GM21447 (cell line): ENCODE measurements at regions not wholly inside any gene's neighbourhood (a gene's known extent, or its start where the extent isn't known, plus 50 kb on each side); places are given as distances from the start of the nearest gene placed in this dataset.
"Not testable (repeated sequence)": the region's sequence is repeated elsewhere in the genome, so short reads cannot be mapped to it uniquely, and the experiment has no call there.

Experiments used
- ATAC-seq: cut with Tn5 transposase; IDR thresholded peaks from one replicate; pipeline ENCODE4 v1.9.1; 2021; ENCODE audit not compliant: unreplicated experiment

- ATAC-seq = no peak
Measured at GRCh38 chr5:174532455-174533453, 191.6 kb upstream of the MSX2 start.

DNA sequence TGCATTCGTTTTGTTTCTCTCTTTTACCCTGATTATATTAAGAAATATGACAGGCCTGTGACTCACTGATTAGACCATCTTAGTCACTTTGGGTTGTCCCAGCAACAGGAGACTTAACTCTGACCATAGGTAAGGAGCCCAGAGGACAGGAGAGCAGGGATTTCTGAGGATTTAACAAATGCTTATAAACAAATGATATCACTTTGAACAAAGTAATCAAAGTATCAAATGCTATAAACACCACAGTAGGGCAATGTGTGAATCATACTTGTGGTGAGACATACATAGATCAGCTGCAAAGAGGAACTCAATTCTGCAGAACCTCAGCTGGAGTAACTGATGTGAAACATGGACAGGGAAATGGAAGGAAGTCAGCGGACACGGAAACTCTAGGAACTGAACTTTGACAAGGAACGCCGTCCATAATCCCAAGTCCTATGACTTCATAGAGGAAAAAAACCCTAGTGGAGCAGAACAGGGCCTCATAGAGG, 190.6 kb upstream of the MSX2 start:
- ATAC-seq = no peak

DNA sequence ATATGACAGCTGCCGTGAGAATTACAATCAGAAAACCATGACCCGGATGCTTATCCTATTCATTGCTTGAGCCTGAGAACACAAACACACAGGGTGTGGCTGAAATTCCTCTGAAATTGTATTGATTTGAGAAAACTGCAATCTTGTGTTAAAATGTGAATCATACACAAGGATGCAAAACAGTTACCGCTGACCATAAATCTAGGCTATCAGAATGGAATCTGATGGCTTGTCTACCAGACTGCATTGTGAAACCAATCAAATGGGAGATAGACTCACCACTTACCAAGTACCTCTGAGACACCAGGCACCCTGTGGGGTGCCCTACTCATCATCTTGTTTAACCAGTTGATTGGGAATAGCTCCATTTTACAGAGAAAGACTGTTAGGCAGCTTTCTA, 188.7 kb upstream of the MSX2 start:
- no peak for ATAC-seq

DNA sequence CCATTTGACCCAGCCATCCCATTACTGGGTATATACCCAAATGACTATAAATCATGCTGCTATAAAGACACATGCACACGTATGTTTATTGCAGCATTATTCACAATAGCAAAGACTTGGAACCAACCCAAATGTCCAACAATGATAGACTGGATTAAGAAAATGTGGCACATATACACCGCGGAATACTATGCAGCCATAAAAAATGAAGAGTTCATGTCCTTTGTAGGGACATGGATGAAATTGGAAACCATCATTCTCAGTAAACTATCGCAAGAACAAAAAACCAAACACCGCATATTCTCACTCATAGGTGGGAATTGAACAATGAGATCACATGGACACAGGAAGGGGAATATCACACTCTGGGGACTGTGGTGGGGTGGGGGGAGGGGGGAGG, 184.6 kb upstream of the MSX2 start:
- not testable (repeated sequence) for ATAC-seq

- ATAC-seq = no peak
Measured at GRCh38 chr5:174542037-174542436, 182.3 kb upstream of the MSX2 start.

- ATAC-seq = no peak
Measured at GRCh38 chr5:174542471-174542870, 181.9 kb upstream of the MSX2 start.

GRCh38 chr5:174545926-174546325, 178.5 kb upstream of the MSX2 start:
- ATAC-seq = no peak

DNA sequence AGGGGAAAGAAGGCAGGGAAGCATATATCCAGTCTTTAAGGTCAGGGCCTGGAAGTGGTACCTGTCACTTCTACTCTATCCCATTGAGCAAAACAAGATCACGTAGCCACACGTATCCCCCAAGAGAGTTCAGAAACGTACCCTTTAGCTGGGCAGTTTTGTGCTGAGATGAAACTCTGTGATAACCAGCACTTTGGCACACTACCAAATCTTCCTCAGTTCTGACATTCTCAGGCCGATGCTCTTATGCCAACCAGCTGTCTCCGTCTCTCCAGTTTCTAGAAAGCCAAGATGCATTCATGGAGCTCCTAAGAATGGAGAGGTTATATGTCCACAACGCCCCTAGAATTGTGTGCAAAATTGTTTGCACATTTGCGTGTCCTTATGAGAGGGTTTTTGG, 176.6 kb upstream of the MSX2 start:
- no peak for ATAC-seq

DNA sequence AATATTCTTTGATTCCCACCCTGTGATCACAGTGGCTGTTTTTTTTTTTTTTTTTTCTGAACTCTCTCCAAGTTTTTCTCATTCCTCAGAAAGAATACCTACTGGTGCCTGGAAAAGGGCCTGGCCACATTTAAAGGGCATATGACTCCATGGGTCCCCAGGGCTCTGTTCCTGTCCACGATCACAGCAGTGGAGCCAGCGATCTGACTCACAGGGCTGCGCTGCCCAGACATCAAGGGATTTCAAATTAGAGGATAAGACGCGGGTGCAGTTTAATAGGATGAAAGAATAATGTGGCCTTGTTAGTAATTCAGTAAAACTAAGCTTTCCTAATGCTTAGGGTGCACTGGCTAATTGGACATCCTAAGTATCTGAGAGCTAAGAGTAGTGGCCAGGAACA, 175.1 kb upstream of the MSX2 start:
- ATAC-seq = no peak

DNA sequence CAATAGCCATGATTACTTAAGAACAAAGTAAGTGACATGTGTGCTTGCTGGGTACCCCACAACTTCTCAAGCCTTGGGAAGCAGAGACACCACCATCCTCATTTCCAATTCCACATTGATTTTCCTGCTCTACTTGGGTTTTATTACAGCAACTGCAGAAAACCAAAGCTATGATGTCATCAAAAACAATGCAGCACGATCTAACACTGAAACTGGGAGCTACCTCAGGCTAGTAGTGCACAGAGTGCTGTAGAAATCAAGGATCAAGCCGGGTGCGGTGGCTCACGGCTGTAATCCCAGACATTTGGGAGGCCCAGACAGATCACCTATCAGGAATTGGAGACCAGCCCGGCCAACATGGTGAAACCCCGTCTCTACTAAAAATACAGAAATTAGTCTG, 174.4 kb upstream of the MSX2 start:
- no peak for ATAC-seq

DNA sequence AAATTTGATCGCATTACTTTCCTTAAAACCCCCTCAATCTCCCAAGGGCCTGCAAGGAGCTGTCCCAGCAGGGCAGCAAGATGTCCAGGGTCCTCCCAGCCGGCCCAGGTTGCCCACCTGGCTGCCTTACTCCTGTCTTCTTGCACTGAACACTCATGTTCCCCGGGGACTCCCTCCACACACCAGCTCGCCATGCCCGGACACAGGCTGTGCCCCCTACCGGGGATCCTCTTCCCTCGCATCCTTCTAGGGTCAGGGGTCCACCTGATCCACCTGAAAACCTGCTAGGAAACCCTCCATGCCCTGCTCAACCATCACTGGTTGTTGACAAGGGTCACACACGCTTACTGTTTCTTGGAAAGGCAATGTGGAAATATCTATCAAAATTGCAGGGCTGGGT, 172.0 kb upstream of the MSX2 start:
- ATAC-seq = no peak

DNA sequence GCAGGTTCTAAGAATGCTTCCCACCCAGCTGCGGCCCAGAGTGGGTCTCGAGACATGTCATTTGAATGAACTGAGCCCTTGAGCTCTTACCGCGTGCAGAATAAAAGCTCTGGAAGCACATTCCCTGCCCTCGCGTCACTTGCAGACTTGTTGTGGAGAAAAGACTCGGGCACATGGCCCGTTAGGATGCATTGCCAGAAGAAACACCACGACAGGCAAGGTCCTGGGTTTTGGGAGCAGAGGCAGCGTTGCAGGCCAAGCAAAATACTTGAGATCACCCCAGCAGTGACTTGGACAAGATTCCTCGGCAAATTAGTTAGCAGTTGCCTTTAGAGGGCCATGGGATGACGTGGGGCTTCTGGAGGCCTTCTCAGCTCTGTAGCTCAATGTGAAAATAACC, 170.8 kb upstream of the MSX2 start:
- no peak for ATAC-seq

DNA sequence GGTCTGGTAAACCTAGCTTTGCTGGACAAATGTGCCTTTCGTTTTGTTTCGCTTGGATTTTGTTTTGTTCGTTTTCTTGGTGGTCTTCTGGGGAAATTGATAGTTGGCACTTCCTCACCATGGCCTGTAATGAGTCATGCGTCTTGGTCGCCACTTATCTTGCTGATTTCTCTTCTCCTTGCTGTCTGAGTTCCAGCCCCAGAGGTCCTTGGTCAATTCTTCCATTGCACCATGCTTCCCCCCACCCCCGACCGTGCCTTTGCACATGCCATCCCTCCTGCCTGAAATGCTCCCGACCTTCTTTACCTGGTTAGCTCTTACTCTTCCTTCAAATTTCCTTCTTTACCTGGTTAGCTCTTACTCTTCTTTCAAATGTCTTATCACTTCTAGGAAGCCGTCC, 168.7 kb upstream of the MSX2 start:
- no peak for ATAC-seq

GRCh38 chr5:174556756-174557155, 167.6 kb upstream of the MSX2 start:
- no peak for ATAC-seq

DNA sequence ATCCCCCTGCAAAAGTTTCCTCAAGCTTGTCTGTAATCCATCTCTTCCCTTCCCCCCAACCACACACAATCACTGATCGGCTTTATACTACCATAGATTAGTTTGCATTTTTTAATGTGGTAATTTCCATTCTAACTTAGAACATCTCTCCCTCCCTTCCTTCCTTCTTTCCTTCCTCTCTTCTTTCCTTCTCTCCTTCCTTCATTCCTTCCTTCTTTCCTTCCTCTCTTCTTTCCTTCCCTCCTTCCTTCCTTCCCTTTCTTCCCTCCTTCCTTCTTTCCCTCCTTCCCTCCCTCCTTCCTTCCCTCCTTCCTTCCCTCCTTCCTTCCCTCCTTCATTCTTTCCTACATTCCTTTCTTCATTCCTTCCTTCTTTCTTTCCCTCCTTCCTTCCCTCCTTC, 166.2 kb upstream of the MSX2 start:
- no peak for ATAC-seq

- no peak for ATAC-seq
Measured at GRCh38 chr5:174559141-174559540, 165.2 kb upstream of the MSX2 start.

- ATAC-seq = no peak
Measured at GRCh38 chr5:174559566-174560090, 164.8 kb upstream of the MSX2 start.

DNA sequence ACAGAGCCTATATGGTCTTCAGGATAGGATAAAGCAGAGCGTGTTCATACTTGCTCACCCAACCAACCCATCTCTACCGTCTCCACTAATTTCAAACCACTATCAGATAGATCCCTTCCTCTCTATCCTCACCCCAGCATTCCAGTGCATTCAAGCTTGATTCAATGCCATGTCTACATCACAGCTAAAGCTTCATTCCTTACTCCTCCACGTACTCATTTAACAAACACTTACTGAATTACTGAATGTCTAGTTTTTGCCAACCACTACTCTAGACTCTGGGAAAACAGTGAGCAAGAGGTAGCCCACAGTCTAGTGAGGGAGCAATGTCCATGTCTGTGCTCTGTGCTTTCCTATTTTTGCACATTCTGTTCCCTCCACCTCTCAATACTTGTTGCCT, 163.5 kb upstream of the MSX2 start:
- ATAC-seq = no peak

GRCh38 chr5:174563040-174563439, 161.3 kb upstream of the MSX2 start:
- ATAC-seq = not testable (repeated sequence)

GRCh38 chr5:174563899-174564298, 160.5 kb upstream of the MSX2 start:
- ATAC-seq = no peak

GRCh38 chr5:174567506-174568141, 156.8 kb upstream of the MSX2 start:
- ATAC-seq = no peak

DNA sequence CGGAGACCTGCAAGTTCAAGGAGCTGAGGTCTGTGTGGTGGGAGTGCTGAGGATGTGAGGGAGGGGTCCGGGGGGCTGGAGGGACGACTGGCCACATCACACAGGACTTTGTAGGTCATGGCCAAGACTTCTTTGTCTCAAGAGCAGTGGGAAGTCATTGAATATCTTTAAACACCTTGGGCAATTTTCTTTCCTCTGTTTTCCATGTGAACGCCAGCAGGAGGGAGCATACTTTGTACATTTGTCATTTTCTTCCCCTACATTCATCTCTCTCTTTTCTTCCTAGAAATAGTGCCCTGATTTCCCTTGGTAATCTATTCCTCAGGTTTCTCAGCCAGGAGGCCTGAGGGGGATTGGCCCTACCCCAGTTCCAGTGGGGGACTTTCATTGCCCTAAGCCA, 153.7 kb upstream of the MSX2 start:
- ATAC-seq = no peak
